Trophoblast cell (in vitro differentiated cells and primary cell): ENCODE measurements at regions not wholly inside any gene's neighbourhood (a gene's known extent, or its start where the extent isn't known, plus 50 kb on each side); places are given as distances from the start of the nearest gene placed in this dataset.

Experiments
- DNase-seq, 2 donors: peaks; one replicate each; pipeline ENCODE4 v3.0.0-alpha.2; 2016
- H2AFZ ChIP-seq: 2 replicates; pipeline ENCODE4 v1.6.1; 2013; ENCODE audit warnings: low read length, moderate library complexity, mild to moderate bottlenecking; ENCODE audit not compliant: insufficient read depth, poor library complexity
- H2AK5ac ChIP-seq: 2 replicates; pipeline ENCODE4 v1.6.1; 2013; ENCODE audit warnings: mild to moderate bottlenecking, low read length
- H2BK120ac ChIP-seq: 2 replicates; pipeline ENCODE4 v1.6.1; 2013; ENCODE audit warnings: low read length, mild to moderate bottlenecking, moderate library complexity; ENCODE audit not compliant: insufficient read depth, poor library complexity
- H2BK12ac ChIP-seq: 2 replicates; pipeline ENCODE4 v1.6.1; 2013; ENCODE audit warnings: mild to moderate bottlenecking, low read length, moderate library complexity
- H2BK5ac ChIP-seq: 2 replicates; pipeline ENCODE4 v1.6.1; 2013; ENCODE audit warnings: low read length, low read depth, moderate library complexity, mild to moderate bottlenecking; ENCODE audit not compliant: poor library complexity
- H3K14ac ChIP-seq: 2 replicates; pipeline ENCODE4 v1.6.1; 2013; ENCODE audit warnings: mild to moderate bottlenecking, low read length
- H3K18ac ChIP-seq: 2 replicates; pipeline ENCODE4 v1.6.1; 2013; ENCODE audit warnings: mild to moderate bottlenecking, low read length
- H3K23ac ChIP-seq: 2 replicates; pipeline ENCODE4 v1.6.1; 2013; ENCODE audit warnings: low read length
- H3K27ac ChIP-seq: 2 replicates; pipeline ENCODE4 v1.5.1; 2013; ENCODE audit warnings: low read depth, mild to moderate bottlenecking, inconsistent platforms, low read length, moderate library complexity
- H3K27me3 ChIP-seq: 2 replicates; pipeline ENCODE4 v1.6.1; 2013; ENCODE audit warnings: inconsistent platforms, mild to moderate bottlenecking, low read length, moderate library complexity; ENCODE audit not compliant: insufficient read depth
- H3K36me3 ChIP-seq, 2 experiments: 1 replicate in 1 of 2; 2 replicates in 1 of 2; pipeline ENCODE4 v1.6.1; 2013; ENCODE audit warnings: low read length in 2 of 2, mild to moderate bottlenecking in 2 of 2, moderate library complexity in 1 of 2; ENCODE audit not compliant: insufficient read depth in 2 of 2, control insufficient read depth in 1 of 2
- H3K4ac ChIP-seq: 2 replicates; pipeline ENCODE4 v1.6.1; 2013; ENCODE audit warnings: low read depth, mild to moderate bottlenecking, low read length, moderate library complexity
- H3K4me1 ChIP-seq, 2 experiments: 1 replicate in 1 of 2; 2 replicates in 1 of 2; pipeline ENCODE4 v1.6.1; 2013; ENCODE audit warnings: low read length in 2 of 2, mild to moderate bottlenecking in 2 of 2, moderate library complexity in 1 of 2; ENCODE audit not compliant: insufficient read depth in 2 of 2, control insufficient read depth in 1 of 2
- H3K4me2 ChIP-seq: 2 replicates; pipeline ENCODE4 v1.6.1; 2013; ENCODE audit warnings: inconsistent platforms, mild to moderate bottlenecking, low read length, moderate library complexity
- H3K4me3 ChIP-seq: 2 replicates; pipeline ENCODE4 v1.5.1; 2013; ENCODE audit warnings: mild to moderate bottlenecking, low read depth, low read length, inconsistent platforms
- H3K79me1 ChIP-seq: one replicate; pipeline ENCODE4 v1.6.1; 2013; ENCODE audit warnings: low read length
- H3K79me2 ChIP-seq: 2 replicates; pipeline ENCODE4 v1.6.1; 2013; ENCODE audit warnings: low read length, mild to moderate bottlenecking; ENCODE audit not compliant: control insufficient read depth, insufficient read depth, poor library complexity
- H3K9ac ChIP-seq: 2 replicates; pipeline ENCODE4 v1.6.1; 2013; ENCODE audit warnings: mild to moderate bottlenecking, low read length
- H3K9me3 ChIP-seq: 2 replicates; pipeline ENCODE4 v1.6.1; 2013; ENCODE audit warnings: low read depth, mild to moderate bottlenecking, control low read depth, inconsistent platforms, low read length; ENCODE audit not compliant: insufficient read depth
- H4K12ac ChIP-seq: 2 replicates; pipeline ENCODE4 v1.6.1; 2013; ENCODE audit warnings: low read depth, mild to moderate bottlenecking, low read length, moderate library complexity
- H4K8ac ChIP-seq: 2 replicates; pipeline ENCODE4 v1.6.1; 2013; ENCODE audit warnings: low read depth, mild to moderate bottlenecking, low read length, moderate library complexity
- H4K91ac ChIP-seq: one replicate; pipeline ENCODE4 v1.6.1; 2013; ENCODE audit warnings: low read depth, mild to moderate bottlenecking, low read length, moderate library complexity
- WGBS: extraction: QIAGEN DNeasy Blood & Tissue Kit; methylation state at CpG from one replicate; pipeline ENCODE4 v1.1.7; 2013; ENCODE audit warnings: missing lambda C conversion rate; ENCODE audit not compliant: insufficient read length, insufficient coverage; ENCODE audit errors: extremely low coverage; 5-methylcytosine and 5-hydroxymethylcytosine counted together

DNA sequence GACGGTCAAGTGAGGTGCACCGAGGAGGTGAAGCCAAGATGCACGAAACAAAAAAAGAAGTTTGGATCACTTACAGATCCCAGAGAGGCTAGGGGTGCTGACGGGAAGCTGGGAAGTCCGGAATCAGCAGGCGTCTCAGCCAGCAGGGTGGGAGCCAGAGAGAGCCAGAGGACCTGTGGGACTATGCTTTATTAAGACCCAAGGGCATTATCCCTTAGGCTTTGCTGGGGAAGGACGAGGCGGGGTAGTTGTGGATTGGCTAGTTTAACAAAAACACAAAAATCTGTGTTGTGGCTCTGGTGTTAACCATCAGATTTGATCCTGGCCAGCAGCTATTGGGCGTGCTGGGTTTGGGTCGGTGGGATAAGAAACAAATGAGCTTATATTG lies 427.1 kb downstream of the DYNC2H1 start:
- H3K27me3 ChIP-seq: no peaks in the 10 kb centered on the region
- peaks cover 4% of the 10 kb centered on the region for H3K9me3 ChIP-seq
- H2AK5ac ChIP-seq: peak overlapping the region; percentile 10
- H4K91ac ChIP-seq: peak overlapping the region; percentile 47
- no peak overlapping the region for H3K27ac ChIP-seq
- H3K23ac ChIP-seq: no peak overlapping the region
- no peaks in the 10 kb centered on the region for H3K36me3 ChIP-seq
- H3K14ac ChIP-seq: no peak overlapping the region
- no peak overlapping the region for H4K12ac ChIP-seq
- H3K4me2 ChIP-seq: no peak overlapping the region
- H2BK12ac ChIP-seq: peak overlapping the region; percentile 9
- DNase-seq: peak in 1 of 2 donors; percentile 17
- H3K18ac ChIP-seq: no peak overlapping the region
- H3K9ac ChIP-seq: no peak overlapping the region
- no peak overlapping the region for H2BK5ac ChIP-seq
- peaks cover 6 to 11% of the 10 kb centered on the region in 2 experiments for H3K4me1 ChIP-seq
- H2BK120ac ChIP-seq: peak overlapping the region; percentile 33
- peak overlapping the region; percentile 41 for H2AFZ ChIP-seq
- peaks cover 8% of the 10 kb centered on the region for H3K79me1 ChIP-seq
- no CpG with 5 or more reads among the region's 10 CpGs for WGBS
- H3K79me2 ChIP-seq: no peaks in the 10 kb centered on the region
- H4K8ac ChIP-seq: peak overlapping the region; percentile 47
- no peak overlapping the region for H3K4me3 ChIP-seq
- no peak overlapping the region for H3K4ac ChIP-seq

DNA sequence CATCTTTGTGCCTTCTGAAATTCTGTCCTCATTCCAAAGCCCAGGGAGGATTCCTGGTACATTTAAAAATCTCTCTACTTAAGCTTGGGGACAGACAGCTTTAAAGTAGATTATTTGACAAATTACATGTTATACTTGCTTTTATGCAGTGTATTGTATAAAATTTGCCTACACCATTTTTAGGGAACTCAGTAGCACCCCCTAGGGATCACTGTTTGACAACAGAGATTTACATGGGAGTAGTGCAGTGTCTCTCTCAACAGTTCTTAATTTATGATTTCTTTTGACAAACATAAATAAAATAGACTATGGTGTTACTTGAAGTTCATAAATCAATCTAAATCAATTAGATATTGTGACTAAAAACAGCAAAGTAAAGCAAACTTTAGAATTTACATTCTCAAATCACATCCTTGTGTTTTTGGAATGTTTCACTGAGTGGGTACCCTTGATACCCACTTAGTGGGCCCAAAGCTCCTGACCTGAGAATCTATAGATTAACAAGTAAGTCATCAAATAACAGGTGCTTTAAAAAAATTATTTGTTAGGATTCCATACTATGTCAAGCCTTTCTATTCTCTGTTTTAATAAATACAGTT lies 428.8 kb downstream of the DYNC2H1 start:
- no peak overlapping the region for H3K18ac ChIP-seq
- no peak overlapping the region for H2AK5ac ChIP-seq
- no peak overlapping the region for H2BK120ac ChIP-seq
- H3K23ac ChIP-seq: no peak overlapping the region
- H3K36me3 ChIP-seq: no peaks in the 10 kb centered on the region
- H3K79me1 ChIP-seq: peaks cover 8% of the 10 kb centered on the region
- H2BK12ac ChIP-seq: no peak overlapping the region
- no peak overlapping the region for H3K9ac ChIP-seq
- H3K4me2 ChIP-seq: no peak overlapping the region
- no peaks in the 10 kb centered on the region for H3K79me2 ChIP-seq
- H3K27me3 ChIP-seq: no peaks in the 10 kb centered on the region
- H4K12ac ChIP-seq: no peak overlapping the region
- H4K8ac ChIP-seq: no peak overlapping the region
- no peak overlapping the region for H2BK5ac ChIP-seq
- no peak overlapping the region for H3K27ac ChIP-seq
- H2AFZ ChIP-seq: no peak overlapping the region
- no peak overlapping the region for H4K91ac ChIP-seq
- DNase-seq: peak; percentile 19 to 60
- peaks cover 6 to 11% of the 10 kb centered on the region in 2 experiments for H3K4me1 ChIP-seq
- no peak overlapping the region for H3K4ac ChIP-seq
- peaks cover 13% of the 10 kb centered on the region for H3K9me3 ChIP-seq
- no peak overlapping the region for H3K14ac ChIP-seq
- no peak overlapping the region for H3K4me3 ChIP-seq

DNA sequence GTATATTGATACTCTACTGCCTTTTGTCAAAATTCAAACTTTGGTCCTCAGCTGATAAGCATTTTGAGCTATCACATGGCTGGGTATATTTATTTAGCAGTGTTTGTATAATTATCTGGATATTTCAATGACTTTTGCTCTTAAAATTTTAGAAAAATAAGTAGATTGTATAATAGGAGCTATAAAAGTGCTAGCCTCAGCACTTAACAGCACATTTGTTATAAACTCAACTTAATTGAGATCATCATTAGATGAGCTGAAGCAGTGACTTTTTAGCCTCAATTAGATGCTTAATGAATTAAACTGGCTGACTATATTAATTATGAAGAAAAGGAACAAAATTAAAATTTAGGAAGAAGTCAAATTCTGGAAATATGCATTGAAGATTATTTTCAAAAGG lies 429.9 kb downstream of the DYNC2H1 start:
- Histone ChIP-seq H4K91ac (no peak overlapping the region), H3K4me3 (no peak overlapping the region), H2AFZ (no peak overlapping the region), H3K27me3 (no peaks in the 10 kb centered on the region), H2BK5ac (no peak overlapping the region), H3K36me3 (no peaks in the 10 kb centered on the region), H3K9me3 (peaks cover 13% of the 10 kb centered on the region), H2AK5ac (no peak overlapping the region), H3K23ac (no peak overlapping the region), H4K12ac (no peak overlapping the region), H2BK120ac (no peak overlapping the region), H3K14ac (no peak overlapping the region), H4K8ac (no peak overlapping the region), H3K4me2 (no peak overlapping the region), H3K9ac (no peak overlapping the region), H3K79me1 (peaks cover 8% of the 10 kb centered on the region), H3K18ac (no peak overlapping the region), H3K4me1 (peaks cover 6 to 11% of the 10 kb centered on the region in 2 experiments), H3K4ac (no peak overlapping the region), H3K27ac (no peak overlapping the region), H3K79me2 (no peaks in the 10 kb centered on the region), H2BK12ac (no peak overlapping the region)
- no peak for DNase-seq

DNA sequence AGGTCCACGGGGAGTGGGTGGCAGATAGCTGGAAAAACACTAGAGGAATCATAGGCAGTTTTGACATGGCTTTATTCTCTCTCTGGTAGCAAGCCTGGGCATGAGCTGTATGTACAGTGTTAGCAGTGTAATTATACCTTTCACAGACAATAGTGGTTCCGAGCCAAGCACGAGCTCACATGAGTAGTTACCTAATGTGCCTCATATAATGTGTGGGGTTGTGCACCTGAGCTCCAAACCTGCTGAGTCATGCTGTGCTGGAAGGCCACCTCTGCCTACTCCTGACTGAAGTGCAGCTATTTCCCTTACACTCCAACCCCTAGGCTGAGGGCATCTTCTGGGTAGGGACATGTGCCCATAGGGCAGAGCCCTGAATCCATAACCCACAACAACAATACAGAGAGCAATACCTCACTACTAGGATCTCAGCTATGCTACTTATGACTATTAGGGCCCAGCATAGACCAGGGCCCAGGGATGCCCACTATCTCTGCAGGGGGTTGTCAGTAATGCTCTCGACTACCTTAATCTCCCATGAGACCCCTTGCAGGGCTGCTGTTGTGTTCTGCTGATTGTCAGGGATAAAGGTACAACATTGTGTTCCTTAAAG lies 432.1 kb downstream of the DYNC2H1 start:
- Histone ChIP-seq H2BK5ac (no peak overlapping the region), H3K36me3 (no peaks in the 10 kb centered on the region), H3K4ac (no peak overlapping the region), H3K79me2 (no peaks in the 10 kb centered on the region), H4K12ac (no peak overlapping the region), H2BK12ac (no peak overlapping the region), H3K4me2 (no peak overlapping the region), H3K9ac (no peak overlapping the region), H3K27me3 (no peaks in the 10 kb centered on the region), H4K91ac (no peak overlapping the region), H3K4me1 (peaks cover 4 to 9% of the 10 kb centered on the region in 2 experiments), H3K79me1 (peaks cover 6% of the 10 kb centered on the region), H4K8ac (no peak overlapping the region), H2AFZ (no peak overlapping the region), H3K23ac (no peak overlapping the region), H3K4me3 (no peak overlapping the region), H2AK5ac (no peak overlapping the region), H3K9me3 (peaks cover 13% of the 10 kb centered on the region), H3K27ac (no peak overlapping the region), H3K18ac (no peak overlapping the region), H3K14ac (no peak overlapping the region), H2BK120ac (no peak overlapping the region)
- no CpG with 5 or more reads among the region's 4 CpGs for WGBS
- DNase-seq: no peak
